ENCODE measurements at regions not wholly inside any gene's neighbourhood (a gene's known extent, or its start where the extent isn't known, plus 50 kb on each side); places are given as distances from the start of the nearest gene placed in this dataset.

DNA sequence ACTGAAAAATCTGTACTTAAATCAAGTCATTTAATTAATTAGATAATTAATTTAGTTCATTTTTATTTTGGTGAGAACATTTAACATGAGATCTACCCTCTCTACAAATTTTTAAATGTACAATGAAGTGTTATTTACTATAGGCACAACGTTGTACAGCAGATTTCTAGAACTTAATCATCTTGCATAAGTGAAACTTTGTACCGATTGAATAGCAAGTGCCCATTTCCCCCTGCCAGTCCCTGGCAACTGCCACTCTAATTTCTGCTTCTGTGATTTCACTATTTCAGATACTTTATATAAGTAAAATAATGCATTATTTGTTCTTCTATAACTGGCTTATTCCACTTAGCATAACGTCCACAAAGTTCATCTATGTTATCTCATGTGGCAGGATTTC, 50.1 kb upstream of the SYTL5 start:
- H3K27me3 Mint-ChIP-seq: no peaks in the 10 kb centered on the region
- no peaks in the 10 kb centered on the region for H3K9me3 Mint-ChIP-seq
- no peaks in the 10 kb centered on the region for H3K36me3 Mint-ChIP-seq
- no peak overlapping the region for H3K4me3 Mint-ChIP-seq
- DNase-seq: no peak
- no peak overlapping the region for H3K27ac Mint-ChIP-seq
- no peaks in the 10 kb centered on the region for H3K4me1 Mint-ChIP-seq
